Progenitor cell of endocrine pancreas (in vitro differentiated cells): ENCODE measurements at regions not wholly inside any gene's neighbourhood (a gene's known extent, or its start where the extent isn't known, plus 50 kb on each side); places are given as distances from the start of the nearest gene placed in this dataset.

Experiments
- DNase-seq: peaks from one replicate; pipeline ENCODE4 v3.0.0; 2021; ENCODE audit warnings: low spot score; ENCODE audit not compliant: unreplicated experiment
- H3K27ac Mint-ChIP-seq: 2 replicates; pipeline ENCODE4 v1.8.0; 2021; ENCODE audit warnings: mild to moderate bottlenecking, moderate library complexity, mixed read lengths
- H3K27me3 Mint-ChIP-seq: 2 replicates; pipeline ENCODE4 v1.8.0; 2021; ENCODE audit warnings: mixed read lengths
- H3K36me3 Mint-ChIP-seq: 2 replicates; pipeline ENCODE4 v1.8.0; 2022; ENCODE audit warnings: mixed read lengths; ENCODE audit not compliant: insufficient read depth
- H3K4me1 Mint-ChIP-seq: 2 replicates; pipeline ENCODE4 v1.8.0; 2021; ENCODE audit warnings: low read depth, mixed read lengths
- H3K4me3 Mint-ChIP-seq: 2 replicates; pipeline ENCODE4 v1.8.0; 2021; ENCODE audit warnings: low read depth, mild to moderate bottlenecking, moderate library complexity, mixed read lengths
- H3K9me3 Mint-ChIP-seq: 2 replicates; pipeline ENCODE4 v1.8.0; 2021; ENCODE audit warnings: low read depth, mixed read lengths
- CTCF ChIP-seq: fragments of 200-600 bp; sonication (generic); IDR thresholded peaks from one replicate; pipeline ENCODE4 v1.5.0; 2021; ENCODE audit warnings: antibody characterized with exemption, mild to moderate bottlenecking; ENCODE audit not compliant: unreplicated experiment

- Mint-ChIP-seq H3K36me3 (peaks cover 1% of the 10 kb centered on the region), H3K27ac (no peak overlapping the region), H3K4me3 (no peak overlapping the region), H3K27me3 (no peaks in the 10 kb centered on the region), H3K4me1 (peaks cover 13% of the 10 kb centered on the region), H3K9me3 (peaks cover 2% of the 10 kb centered on the region)
- DNase-seq: no peak
- no peak for TF ChIP-seq CTCF
Measured at GRCh38 chr13:90623318-90624011, 724.0 kb upstream of the MIR17HG start.

DNA sequence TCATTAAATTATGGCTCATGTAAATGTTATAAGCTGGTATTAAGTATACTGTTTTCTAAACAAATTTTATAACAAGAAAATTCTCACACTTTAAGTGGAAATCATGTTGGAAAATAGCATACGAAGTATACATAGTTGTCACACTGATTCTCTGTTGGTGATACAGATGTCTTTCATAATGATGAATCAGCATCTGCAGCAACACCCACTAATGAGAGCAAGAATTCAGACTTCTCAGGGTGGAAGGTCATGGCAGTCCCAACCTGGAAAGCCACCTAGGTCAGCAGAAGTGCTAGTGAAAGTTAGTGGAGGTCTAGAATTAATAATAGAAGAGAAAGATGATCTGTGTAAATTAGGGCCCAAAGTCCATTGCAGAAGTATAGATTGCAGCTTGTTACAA, 719.7 kb upstream of the MIR17HG start:
- no peak for DNase-seq
- no peaks in the 10 kb centered on the region for H3K27me3 Mint-ChIP-seq
- no peak overlapping the region for H3K4me3 Mint-ChIP-seq
- no peaks in the 10 kb centered on the region for H3K9me3 Mint-ChIP-seq
- no peak for TF ChIP-seq CTCF
- no peaks in the 10 kb centered on the region for H3K36me3 Mint-ChIP-seq
- no peak overlapping the region for H3K27ac Mint-ChIP-seq
- peaks cover 5% of the 10 kb centered on the region for H3K4me1 Mint-ChIP-seq

- no peak for TF ChIP-seq CTCF
- Mint-ChIP-seq H3K9me3 (no peaks in the 10 kb centered on the region), H3K36me3 (no peaks in the 10 kb centered on the region), H3K27me3 (no peaks in the 10 kb centered on the region), H3K27ac (no peak overlapping the region), H3K4me3 (no peak overlapping the region), H3K4me1 (no peaks in the 10 kb centered on the region)
- DNase-seq: no peak
Measured at GRCh38 chr13:90628471-90628870, 719.0 kb upstream of the MIR17HG start.

- Mint-ChIP-seq H3K27ac (no peak overlapping the region), H3K4me1 (no peaks in the 10 kb centered on the region), H3K4me3 (no peak overlapping the region), H3K36me3 (no peaks in the 10 kb centered on the region), H3K9me3 (no peaks in the 10 kb centered on the region), H3K27me3 (no peaks in the 10 kb centered on the region)
- no peak for DNase-seq
- TF ChIP-seq CTCF: no peak
Measured at GRCh38 chr13:90630716-90631115, 716.8 kb upstream of the MIR17HG start.

GRCh38 chr13:90632184-90632583, 715.3 kb upstream of the MIR17HG start:
- H3K36me3 Mint-ChIP-seq: no peaks in the 10 kb centered on the region
- DNase-seq: no peak
- no peak overlapping the region for H3K4me3 Mint-ChIP-seq
- TF ChIP-seq CTCF: no peak
- H3K27ac Mint-ChIP-seq: no peak overlapping the region
- no peaks in the 10 kb centered on the region for H3K4me1 Mint-ChIP-seq
- H3K9me3 Mint-ChIP-seq: no peaks in the 10 kb centered on the region
- no peaks in the 10 kb centered on the region for H3K27me3 Mint-ChIP-seq
